ENCODE measurements at regions not wholly inside any gene's neighbourhood (a gene's known extent, or its start where the extent isn't known, plus 50 kb on each side); places are given as distances from the start of the nearest gene placed in this dataset.

DNA sequence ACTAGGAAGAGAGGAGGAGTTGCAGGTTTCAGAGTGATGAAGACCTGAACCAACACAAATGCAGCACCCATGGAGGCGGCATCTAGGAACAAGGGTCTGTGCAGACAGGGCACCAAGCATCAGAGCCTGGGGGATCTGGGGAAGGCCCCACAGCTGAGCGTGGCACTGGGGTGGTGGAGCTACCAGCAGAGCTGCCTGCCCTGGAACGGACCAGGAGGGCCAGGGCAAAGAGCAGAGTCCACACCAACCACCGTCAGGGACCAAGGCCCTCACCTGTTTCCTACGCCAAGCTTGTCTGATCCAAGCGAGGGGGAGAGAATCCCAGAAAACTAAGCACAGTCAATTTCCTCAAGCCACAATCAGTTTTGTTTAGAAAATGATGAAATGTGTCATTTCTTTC lies 79.0 kb upstream of the SYT6 start:
- CTCF ChIA-PET, result no interaction called here
- no peaks in the 10 kb centered on the region for H3K36me3 ChIP-seq (ENCODE audit: low read depth, low read length)
- BruUV-seq (replicated peaks), result no TSS peak
- POLR2A ChIA-PET (ENCODE audit: unreplicated experiment), result no interaction called here
- peaks cover 20% of the 10 kb centered on the region for H3K27me3 ChIP-seq (ENCODE audit: low read length)
- no peak overlapping the region for H3K9ac ChIP-seq (ENCODE audit: low read length)
- H3K4me3 ChIP-seq (ENCODE audit: low read length), result no peak overlapping the region
- intact Hi-C loops (cut with micrococcal nuclease), result no loop called here
- no peaks in the 10 kb centered on the region for H3K4me1 ChIP-seq (ENCODE audit: insufficient read depth, low read length)
- no peaks in the 10 kb centered on the region for H4K20me1 ChIP-seq (ENCODE audit: low read length)
- no peak for ATAC-seq
- H3K27ac ChIP-seq (ENCODE audit: low read length), result no peak overlapping the region
- no peak overlapping the region for H3K4me2 ChIP-seq (ENCODE audit: low read length)
- no peaks in the 10 kb centered on the region for H3F3A ChIP-seq (ENCODE audit: low read length, unreplicated experiment)
- TF ChIP-seq EZH2phosphoT487 (IDR thresholded peaks at IDR 0.05; ENCODE audit: borderline replicate concordance, low read length), result no peak
- H3K9me3 ChIP-seq (ENCODE audit: low read length), result no peaks in the 10 kb centered on the region
- H3K79me2 ChIP-seq (ENCODE audit: low read length), result no peaks in the 10 kb centered on the region
- no peaks in the 10 kb centered on the region for H3K9me2 ChIP-seq (replicated peaks; ENCODE audit: low read length)
- no peak overlapping the region for H2AFZ ChIP-seq (ENCODE audit: low read length)
- no peak for DNase-seq

DNA sequence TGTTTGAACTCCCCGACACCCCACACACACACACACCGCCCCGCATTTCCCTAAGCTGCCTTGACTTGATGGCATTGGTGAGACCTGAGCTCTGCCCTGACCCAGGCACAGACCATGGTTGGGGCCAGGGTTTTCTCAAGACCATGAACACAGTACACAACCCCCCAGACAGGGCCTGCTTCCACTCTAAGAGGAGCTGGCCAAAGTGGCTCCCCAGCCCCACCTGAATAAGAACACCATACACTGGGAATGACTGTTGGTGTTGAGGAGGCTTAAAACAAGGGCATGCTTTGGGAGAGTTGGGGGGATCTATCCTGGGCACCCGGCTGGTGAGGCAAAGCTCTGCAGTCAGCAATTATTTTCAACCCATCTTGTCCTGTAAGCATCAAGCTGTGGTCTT lies 77.6 kb upstream of the SYT6 start:
- no peak for TF ChIP-seq CTCF (conservative IDR thresholded peaks at IDR 0.05; ENCODE audit: low read depth, low read length)
- no peak for TF ChIP-seq EZH2 (IDR thresholded peaks at IDR 0.05; ENCODE audit: low read length, unreplicated experiment)
- TF ChIP-seq EZH2phosphoT487 (IDR thresholded peaks at IDR 0.05; ENCODE audit: borderline replicate concordance, low read length), result no peak
- no peaks in the 10 kb centered on the region for H3K79me2 ChIP-seq (ENCODE audit: low read length)
- H3K9me2 ChIP-seq (replicated peaks; ENCODE audit: low read length), result no peaks in the 10 kb centered on the region
- H3K9ac ChIP-seq (ENCODE audit: low read length), result no peak overlapping the region
- no TSS peak for BruUV-seq (replicated peaks)
- H3K4me3 ChIP-seq (ENCODE audit: low read length), result no peak overlapping the region
- H3K36me3 ChIP-seq (ENCODE audit: low read depth, low read length), result no peaks in the 10 kb centered on the region
- no peak overlapping the region for H2AFZ ChIP-seq (ENCODE audit: low read length)
- no peaks in the 10 kb centered on the region for H3K4me1 ChIP-seq (ENCODE audit: insufficient read depth, low read length)
- ChIA-PET POLR2A (ENCODE audit: unreplicated experiment) (no interaction called here), CTCF (no interaction called here)
- peaks cover 20% of the 10 kb centered on the region for H3K27me3 ChIP-seq (ENCODE audit: low read length)
- no peak overlapping the region for H3K4me2 ChIP-seq (ENCODE audit: low read length)
- no peaks in the 10 kb centered on the region for H3F3A ChIP-seq (ENCODE audit: low read length, unreplicated experiment)
- H4K20me1 ChIP-seq (ENCODE audit: low read length), result no peaks in the 10 kb centered on the region
- intact Hi-C loops (cut with micrococcal nuclease), result no loop called here
- H3K9me3 ChIP-seq (ENCODE audit: low read length), result no peaks in the 10 kb centered on the region
- ATAC-seq, result no peak
- no peak for DNase-seq
- H3K27ac ChIP-seq (ENCODE audit: low read length), result no peak overlapping the region

- no peaks in the 10 kb centered on the region for H3K36me3 ChIP-seq (ENCODE audit: low read depth, low read length)
- ChIA-PET CTCF (no interaction called here), POLR2A (ENCODE audit: unreplicated experiment) (no interaction called here)
- H3K79me2 ChIP-seq (ENCODE audit: low read length), result no peaks in the 10 kb centered on the region
- H3K9me2 ChIP-seq (replicated peaks; ENCODE audit: low read length), result no peaks in the 10 kb centered on the region
- no peak for ATAC-seq
- no peak overlapping the region for H3K9ac ChIP-seq (ENCODE audit: low read length)
- intact Hi-C loops (cut with micrococcal nuclease), result no loop called here
- H3K4me2 ChIP-seq (ENCODE audit: low read length), result no peak overlapping the region
- DNase-seq, result no peak
- H3K27me3 ChIP-seq (ENCODE audit: low read length), result peaks cover 20% of the 10 kb centered on the region
- H3K4me1 ChIP-seq (ENCODE audit: insufficient read depth, low read length), result no peaks in the 10 kb centered on the region
- no peak overlapping the region for H3K4me3 ChIP-seq (ENCODE audit: low read length)
- TF ChIP-seq EZH2 (IDR thresholded peaks at IDR 0.05; ENCODE audit: low read length, unreplicated experiment), result no peak
- no peak for TF ChIP-seq EZH2phosphoT487 (IDR thresholded peaks at IDR 0.05; ENCODE audit: borderline replicate concordance, low read length)
- TF ChIP-seq CTCF (conservative IDR thresholded peaks at IDR 0.05; ENCODE audit: low read depth, low read length), result no peak
- H2AFZ ChIP-seq (ENCODE audit: low read length), result no peak overlapping the region
- H3K27ac ChIP-seq (ENCODE audit: low read length), result no peak overlapping the region
- no TSS peak for BruUV-seq (replicated peaks)
- H4K20me1 ChIP-seq (ENCODE audit: low read length), result no peaks in the 10 kb centered on the region
- H3F3A ChIP-seq (ENCODE audit: low read length, unreplicated experiment), result no peaks in the 10 kb centered on the region
- H3K9me3 ChIP-seq (ENCODE audit: low read length), result no peaks in the 10 kb centered on the region
Measured at GRCh38 chr1:114229368-114229767, 75.7 kb upstream of the SYT6 start.
